ENCODE measurements at regions not wholly inside any gene's neighbourhood (a gene's known extent, or its start where the extent isn't known, plus 50 kb on each side); places are given as distances from the start of the nearest gene placed in this dataset.

- Mint-ChIP-seq H3K27ac (no peak overlapping the region), H3K4me3 (no peak overlapping the region), H3K36me3 (peaks cover 52% of the 10 kb centered on the region), H3K9me3 (peaks cover 81% of the 10 kb centered on the region), H3K27me3 (ENCODE audit: low read depth) (no peaks in the 10 kb centered on the region), H3K4me1 (peaks cover 3% of the 10 kb centered on the region)
- peak; percentile 43 for DNase-seq (ENCODE audit: low spot score)
- no peak for ATAC-seq
- TF ChIP-seq FOXJ3 (CRISPR knock-in tag; IDR thresholded peaks at IDR 0.05; ENCODE audit: borderline replicate concordance) (no peak), SMAD4 (CRISPR knock-in tag; IDR thresholded peaks at IDR 0.05) (0 out of 2 replicates have a peak, but pooled peaks have one; percentile 50)
- ChIA-PET POLR2A (no interaction called here), CTCF (no interaction called here)
Measured at GRCh38 chr13:58949646-58950045, 1214.1 kb downstream of the DIAPH3 start.

- DNase-seq (ENCODE audit: low spot score) (no peak), ATAC-seq (no peak)
- peaks cover 70% of the 10 kb centered on the region for H3K9me3 Mint-ChIP-seq
- H3K27me3 Mint-ChIP-seq (ENCODE audit: low read depth) = no peaks in the 10 kb centered on the region
- POLR2A ChIA-PET = no interaction called here
- H3K27ac Mint-ChIP-seq = no peak overlapping the region
- peaks cover 3% of the 10 kb centered on the region for H3K4me1 Mint-ChIP-seq
- CTCF ChIA-PET = no interaction called here
- H3K4me3 Mint-ChIP-seq = no peak overlapping the region
- TF ChIP-seq IRF1 (CRISPR knock-in tag; IDR thresholded peaks at IDR 0.05) (no peak), ZBTB43 (CRISPR knock-in tag; IDR thresholded peaks at IDR 0.05) (no peak), FOXP4 (CRISPR knock-in tag; IDR thresholded peaks at IDR 0.05) (no peak), ZNF671 (CRISPR knock-in tag; IDR thresholded peaks at IDR 0.05) (no peak), SOX15 (CRISPR knock-in tag; IDR thresholded peaks at IDR 0.05) (no peak), USF2 (CRISPR knock-in tag; IDR thresholded peaks at IDR 0.05) (no peak), HMGA2 (CRISPR knock-in tag; IDR thresholded peaks at IDR 0.05) (no peak), MXD4 (CRISPR knock-in tag; IDR thresholded peaks at IDR 0.05; ENCODE audit: borderline replicate concordance) (no peak), ARID4B (CRISPR knock-in tag; IDR thresholded peaks at IDR 0.05; ENCODE audit: borderline replicate concordance) (no peak), TP53 (CRISPR knock-in tag; IDR thresholded peaks at IDR 0.05) (no peak), CBFB (CRISPR knock-in tag; IDR thresholded peaks at IDR 0.05; ENCODE audit: low read depth) (no peak), GTF2I (CRISPR knock-in tag; conservative IDR thresholded peaks at IDR 0.05) (no peak), USF1 (CRISPR knock-in tag; IDR thresholded peaks at IDR 0.05) (no peak)
- peaks cover 47% of the 10 kb centered on the region for H3K36me3 Mint-ChIP-seq
Measured at GRCh38 chr13:58950911-58951310, 1212.8 kb downstream of the DIAPH3 start.

Measured in WTC11 (cell line).